Psoas muscle (tissue), 7 donors: ENCODE measurements at regions not wholly inside any gene's neighbourhood (a gene's known extent, or its start where the extent isn't known, plus 50 kb on each side); places are given as distances from the start of the nearest gene placed in this dataset.

Experiments used
- ATAC-seq, 4 donors: fragments of 200-7000 bp; cut with Tn5 transposase; one replicate each; pipeline ENCODE4 v1.9.1; 2020; ENCODE audit warnings: moderate library complexity in 3 of 4, mild to moderate bottlenecking in 2 of 4
- DNase-seq, 2 donors: peaks; one replicate each; pipeline ENCODE4 v3.0.0-alpha.2; 2020
- H3K27ac ChIP-seq: fragments of 200-600 bp; one replicate; pipeline ENCODE4 v1.8.0; 2022
- H3K27me3 ChIP-seq, 3 donors: fragments of 200-600 bp in 1 of 3; one replicate each; pipeline versions ENCODE4 v1.6.1 to v1.8.0; 2013 to 2022; ENCODE audit warnings: low read length in 2 of 3, mild to moderate bottlenecking in 2 of 3, moderate library complexity in 1 of 3; ENCODE audit not compliant: insufficient read depth in 3 of 3
- H3K36me3 ChIP-seq, 2 donors: fragments of 200-600 bp in 1 of 2; one replicate each; pipeline versions ENCODE4 v1.6.1 to v1.8.0; 2013 to 2022; ENCODE audit warnings: low read depth in 1 of 2, mild to moderate bottlenecking in 1 of 2, moderate library complexity in 1 of 2; ENCODE audit not compliant: insufficient read depth in 1 of 2
- H3K4me1 ChIP-seq: fragments of 200-600 bp; one replicate; pipeline ENCODE4 v1.8.0; 2022
- H3K4me3 ChIP-seq: fragments of 200-600 bp; one replicate; pipeline ENCODE4 v1.8.0; 2022; ENCODE audit warnings: mild to moderate bottlenecking
- H3K9me3 ChIP-seq: fragments of 200-600 bp; one replicate; pipeline ENCODE4 v1.8.0; 2022
- CTCF ChIP-seq: fragments of 200-600 bp; IDR thresholded peaks from one replicate; pipeline ENCODE4 v1.8.0; 2022; ENCODE audit warnings: antibody characterized with exemption
- WGBS, 3 donors: extraction: QIAGEN DNeasy Blood & Tissue Kit; methylation state at CpG; one replicate each; pipeline versions ENCODE4 v1.1.6 to v1.1.7; 2013; 5-methylcytosine and 5-hydroxymethylcytosine counted together
- intact Hi-C, 2 donors: fragments of 100-400 bp; cut with DNase I; formaldehyde crosslinking; loops; one replicate each; pipeline versions ENCODE4 v1.11.0 to v1.14.2; 2022
- donor health status: healthy with polysubstance abuse.
- donor health status: DM: no; HTN: no; CAD: no; lungs with moderate emphysema.
- donor health status: Bipolar disorder and iron deficiency.
- donor health status: healthy.
- donor health status: DM: yes; HTN: yes; CAD: no.
- donor health status: DM: no; HTN: no; CAD: no.
- donor health status: DM: yes; HTN: yes; CAD: no.

GRCh38 chr16:65224471-65224870, 102.6 kb upstream of the CDH11 start:
- no peaks in the 10 kb centered on the region for H3K9me3 ChIP-seq
- no peaks in the 10 kb centered on the region for H3K27me3 ChIP-seq
- H3K36me3 ChIP-seq, result no peaks in the 10 kb centered on the region
- WGBS, 3 donors, result 84 to 92% (median 88%) methylated on average over 2 of the region's 2 CpGs
- intact Hi-C loops, result no loop called here
- no peak overlapping the region for H3K27ac ChIP-seq
- no peak for DNase-seq
- ATAC-seq, result no peak
- no peaks in the 10 kb centered on the region for H3K4me1 ChIP-seq
- TF ChIP-seq CTCF, result no peak
- no peak overlapping the region for H3K4me3 ChIP-seq

- no peaks in the 10 kb centered on the region for H3K4me1 ChIP-seq
- intact Hi-C loops, result no loop called here
- 66 to 73% (median 72%) methylated on average over 3 of the region's 3 CpGs for whole genome bisulfite sequencing, 3 donors
Measured at GRCh38 chr16:65223335-65223734, 101.5 kb upstream of the CDH11 start.

GRCh38 chr16:65222536-65222935, 100.7 kb upstream of the CDH11 start:
- DNase-seq (no peak), ATAC-seq (no peak)
- intact Hi-C loops, result no loop called here
- Histone ChIP-seq H3K27me3 (no peaks in the 10 kb centered on the region), H3K36me3 (no peaks in the 10 kb centered on the region), H3K9me3 (no peaks in the 10 kb centered on the region), H3K27ac (no peak overlapping the region), H3K4me3 (no peak overlapping the region), H3K4me1 (no peaks in the 10 kb centered on the region)
- 69 to 84% (median 76%) methylated on average over 6 of the region's 6 CpGs for WGBS, 3 donors
- TF ChIP-seq CTCF, result no peak

More at GRCh38 chr16:65223335-65223734, 101.5 kb upstream of the CDH11 start:
- Histone ChIP-seq H3K27me3 (no peaks in the 10 kb centered on the region), H3K4me3 (no peak overlapping the region), H3K9me3 (no peaks in the 10 kb centered on the region), H3K27ac (no peak overlapping the region), H3K36me3 (no peaks in the 10 kb centered on the region)
- DNase-seq, result no peak
- TF ChIP-seq CTCF, result no peak
- no peak for ATAC-seq

GRCh38 chr16:65222049-65222448, 100.2 kb upstream of the CDH11 start:
- ATAC-seq (no peak), DNase-seq (no peak)
- intact Hi-C loops, result no loop called here
- no peaks in the 10 kb centered on the region for H3K36me3 ChIP-seq
- no peaks in the 10 kb centered on the region for H3K27me3 ChIP-seq
- no peak for TF ChIP-seq CTCF
- H3K4me3 ChIP-seq, result no peak overlapping the region
- 54 to 67% (median 60%) methylated on average over 1 of the region's 1 CpG for WGBS, 3 donors
- no peaks in the 10 kb centered on the region for H3K4me1 ChIP-seq
- no peak overlapping the region for H3K27ac ChIP-seq
- H3K9me3 ChIP-seq, result no peaks in the 10 kb centered on the region

- DNase-seq, result no peak
- TF ChIP-seq CTCF, result no peak
- H3K27ac ChIP-seq, result no peak overlapping the region
- no peak for ATAC-seq
- intact Hi-C loops, result no loop called here
- no peaks in the 10 kb centered on the region for H3K27me3 ChIP-seq
- no peak overlapping the region for H3K4me3 ChIP-seq
- H3K36me3 ChIP-seq, result no peaks in the 10 kb centered on the region
- no peaks in the 10 kb centered on the region for H3K9me3 ChIP-seq
- H3K4me1 ChIP-seq, result no peaks in the 10 kb centered on the region
- 96 to 100% (median 98%) methylated on average over 1 of the region's 1 CpG for WGBS, 3 donors
Measured at GRCh38 chr16:65219786-65220185, 97.9 kb upstream of the CDH11 start.
